PFSK-1 (cell line): ENCODE measurements at regions not wholly inside any gene's neighbourhood (a gene's known extent, or its start where the extent isn't known, plus 50 kb on each side); places are given as distances from the start of the nearest gene placed in this dataset.

ENCODE experiments used
- REST ChIP-seq, 2 experiments: IDR thresholded peaks; 2 replicates each; pipeline versions ENCODE4 v1.6.1 to v1.8.0; 2011 to 2012; ENCODE audit warnings: low read depth in 2 of 2, low read length in 2 of 2, control low read depth in 1 of 2, inconsistent platforms in 1 of 2, mild to moderate bottlenecking in 1 of 2, moderate library complexity in 1 of 2; ENCODE audit not compliant: insufficient read depth in 1 of 2
- TAF1 ChIP-seq: IDR thresholded peaks from 2 replicates; pipeline ENCODE4 v1.6.1; 2012; ENCODE audit warnings: low read length, control low read depth, borderline replicate concordance; ENCODE audit not compliant: insufficient read depth

GRCh38 chr3:35305406-35305805 lies 333.9 kb upstream of the ARPP21 start:
- TF ChIP-seq TAF1 (no peak), REST (IDR thresholded peaks at IDR 0.05; ENCODE audit: insufficient read depth in 1 of 2, low read depth in 2 of 2, low read length in 2 of 2) (no peak)
